Neural progenitor cell (in vitro differentiated cells): ENCODE measurements at regions not wholly inside any gene's neighbourhood (a gene's known extent, or its start where the extent isn't known, plus 50 kb on each side); places are given as distances from the start of the nearest gene placed in this dataset.

ENCODE experiments used
- EZH2 ChIP-seq: fragments of 200-600 bp; sonication (generic); IDR thresholded peaks from 2 replicates; pipeline ENCODE4 v1.6.1; 2017; ENCODE audit warnings: antibody characterized with exemption, mild to moderate bottlenecking, moderate library complexity
- EZH2phosphoT487 ChIP-seq: fragments of 200-600 bp; sonication (generic); IDR thresholded peaks from 2 replicates; pipeline ENCODE4 v1.6.1; 2017; ENCODE audit warnings: antibody characterized with exemption
- TF ChIP-seq, protein P1 (sequence below): fragments of 200-600 bp; sonication (generic); IDR thresholded peaks from 2 replicates; pipeline ENCODE4 v1.5.1; 2017; ENCODE audit warnings: antibody characterized with exemption, mild to moderate bottlenecking

DNA sequence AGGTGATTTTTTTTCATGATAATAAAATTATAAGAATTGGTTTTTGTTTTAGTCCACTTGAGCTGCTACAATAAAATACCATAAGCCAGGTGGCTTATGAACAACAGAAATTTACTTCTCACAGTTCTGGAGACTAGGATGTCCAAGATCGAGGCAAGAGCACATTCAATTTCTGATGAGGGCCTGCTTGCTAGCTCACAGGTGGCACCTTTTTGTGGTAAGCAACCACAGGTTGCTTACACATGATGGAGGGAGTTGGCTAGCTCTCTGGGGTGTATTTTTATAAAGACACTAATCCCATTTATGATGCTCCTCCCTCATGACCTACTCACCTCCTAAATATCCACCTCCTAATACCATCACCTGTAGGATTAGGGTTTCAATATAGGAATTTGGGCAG is 1248.5 kb upstream of the TENM3 start:
- TF ChIP-seq, protein P1, sequence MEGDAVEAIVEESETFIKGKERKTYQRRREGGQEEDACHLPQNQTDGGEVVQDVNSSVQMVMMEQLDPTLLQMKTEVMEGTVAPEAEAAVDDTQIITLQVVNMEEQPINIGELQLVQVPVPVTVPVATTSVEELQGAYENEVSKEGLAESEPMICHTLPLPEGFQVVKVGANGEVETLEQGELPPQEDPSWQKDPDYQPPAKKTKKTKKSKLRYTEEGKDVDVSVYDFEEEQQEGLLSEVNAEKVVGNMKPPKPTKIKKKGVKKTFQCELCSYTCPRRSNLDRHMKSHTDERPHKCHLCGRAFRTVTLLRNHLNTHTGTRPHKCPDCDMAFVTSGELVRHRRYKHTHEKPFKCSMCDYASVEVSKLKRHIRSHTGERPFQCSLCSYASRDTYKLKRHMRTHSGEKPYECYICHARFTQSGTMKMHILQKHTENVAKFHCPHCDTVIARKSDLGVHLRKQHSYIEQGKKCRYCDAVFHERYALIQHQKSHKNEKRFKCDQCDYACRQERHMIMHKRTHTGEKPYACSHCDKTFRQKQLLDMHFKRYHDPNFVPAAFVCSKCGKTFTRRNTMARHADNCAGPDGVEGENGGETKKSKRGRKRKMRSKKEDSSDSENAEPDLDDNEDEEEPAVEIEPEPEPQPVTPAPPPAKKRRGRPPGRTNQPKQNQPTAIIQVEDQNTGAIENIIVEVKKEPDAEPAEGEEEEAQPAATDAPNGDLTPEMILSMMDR: no peak
- TF ChIP-seq EZH2: no peak
- TF ChIP-seq EZH2phosphoT487: no peak
